ENCODE measurements at regions not wholly inside any gene's neighbourhood (a gene's known extent, or its start where the extent isn't known, plus 50 kb on each side); places are given as distances from the start of the nearest gene placed in this dataset.

- TF ChIP-seq CTCF (IDR thresholded peaks at IDR 0.05): no peak
- no peak for TF ChIP-seq POLR2A (IDR thresholded peaks at IDR 0.05)
- no peak for TF ChIP-seq EP300 (IDR thresholded peaks at IDR 0.05)
Observed at GRCh38 chr2:121832412-121833357, 77.2 kb downstream of the TSN start.

Data from ovary (tissue), 3 donors.